ENCODE measurements at regions not wholly inside any gene's neighbourhood (a gene's known extent, or its start where the extent isn't known, plus 50 kb on each side); places are given as distances from the start of the nearest gene placed in this dataset.
"Not testable (repeated sequence)": the region's sequence is repeated elsewhere in the genome, so short reads cannot be mapped to it uniquely, and the experiment has no call there.

- POLR2A ChIA-PET = no interaction called here
- DNase-seq = no peak
- CTCF ChIA-PET = no interaction called here
- Mint-ChIP-seq H3K27me3 (no peaks in the 10 kb centered on the region), H3K4me3 (no peak overlapping the region), H3K27ac (no peak overlapping the region), H3K36me3 (ENCODE audit: low read depth) (no peaks in the 10 kb centered on the region), H3K4me1 (ENCODE audit: low read depth) (peaks cover 10% of the 10 kb centered on the region), H3K9me3 (no peaks in the 10 kb centered on the region)
- no peak for ATAC-seq
- TF ChIP-seq, protein P1, sequence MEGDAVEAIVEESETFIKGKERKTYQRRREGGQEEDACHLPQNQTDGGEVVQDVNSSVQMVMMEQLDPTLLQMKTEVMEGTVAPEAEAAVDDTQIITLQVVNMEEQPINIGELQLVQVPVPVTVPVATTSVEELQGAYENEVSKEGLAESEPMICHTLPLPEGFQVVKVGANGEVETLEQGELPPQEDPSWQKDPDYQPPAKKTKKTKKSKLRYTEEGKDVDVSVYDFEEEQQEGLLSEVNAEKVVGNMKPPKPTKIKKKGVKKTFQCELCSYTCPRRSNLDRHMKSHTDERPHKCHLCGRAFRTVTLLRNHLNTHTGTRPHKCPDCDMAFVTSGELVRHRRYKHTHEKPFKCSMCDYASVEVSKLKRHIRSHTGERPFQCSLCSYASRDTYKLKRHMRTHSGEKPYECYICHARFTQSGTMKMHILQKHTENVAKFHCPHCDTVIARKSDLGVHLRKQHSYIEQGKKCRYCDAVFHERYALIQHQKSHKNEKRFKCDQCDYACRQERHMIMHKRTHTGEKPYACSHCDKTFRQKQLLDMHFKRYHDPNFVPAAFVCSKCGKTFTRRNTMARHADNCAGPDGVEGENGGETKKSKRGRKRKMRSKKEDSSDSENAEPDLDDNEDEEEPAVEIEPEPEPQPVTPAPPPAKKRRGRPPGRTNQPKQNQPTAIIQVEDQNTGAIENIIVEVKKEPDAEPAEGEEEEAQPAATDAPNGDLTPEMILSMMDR (IDR thresholded peaks at IDR 0.05) = no peak
- intact Hi-C loops (cut with micrococcal nuclease) = no loop called here
Observed at GRCh38 chr22:23500508-23501260, 79.4 kb downstream of the IGLL1 start.

DNA sequence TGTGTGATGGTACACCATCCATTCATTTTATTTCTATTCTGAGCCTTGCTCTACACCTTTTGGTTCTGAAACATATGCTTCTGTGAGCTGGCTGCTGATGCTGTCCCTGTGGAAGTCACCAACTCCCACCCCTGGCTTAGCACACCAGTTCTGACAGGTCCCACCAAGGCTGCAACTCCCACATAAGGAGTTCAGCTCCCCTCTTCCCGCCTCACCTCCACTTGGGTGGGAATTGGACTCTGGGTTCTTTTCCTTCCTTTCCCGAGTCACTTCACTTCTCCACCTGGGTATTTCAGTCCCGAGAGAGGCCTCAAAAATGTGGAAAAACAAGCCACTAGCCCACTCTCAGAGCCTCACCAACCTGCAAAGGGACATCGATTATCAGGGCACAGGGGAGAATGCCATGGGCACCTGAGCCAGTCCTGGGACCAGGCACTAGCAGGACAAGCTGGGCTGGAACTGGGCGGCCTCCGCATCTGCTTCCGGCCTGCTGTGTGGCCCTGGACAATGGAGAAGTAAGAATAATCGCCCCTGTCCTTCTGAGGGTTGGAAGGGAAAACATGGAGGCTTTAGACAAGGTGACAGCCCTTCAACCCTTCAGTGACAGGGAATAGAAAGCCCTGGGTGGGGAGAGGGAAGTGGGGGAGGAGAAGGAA is 80.1 kb downstream of the IGLL1 start:
- intact Hi-C loops (cut with micrococcal nuclease) = no loop called here
- Mint-ChIP-seq H3K27ac (no peak overlapping the region), H3K27me3 (no peaks in the 10 kb centered on the region)

GRCh38 chr22:23498811-23499798 is 81.0 kb downstream of the IGLL1 start:
- ATAC-seq (no peak), DNase-seq (no peak)
- peaks cover 11% of the 10 kb centered on the region for H3K4me1 Mint-ChIP-seq (ENCODE audit: low read depth)
- H3K9me3 Mint-ChIP-seq = no peaks in the 10 kb centered on the region
- TF ChIP-seq, protein P1 (IDR thresholded peaks at IDR 0.05) = no peak
- H3K36me3 Mint-ChIP-seq (ENCODE audit: low read depth) = no peaks in the 10 kb centered on the region
- H3K4me3 Mint-ChIP-seq = no peak overlapping the region
- no peaks in the 10 kb centered on the region for H3K27me3 Mint-ChIP-seq
- intact Hi-C loops (cut with micrococcal nuclease) = no loop called here
- ChIA-PET POLR2A (no interaction called here), CTCF (no interaction called here)
- H3K27ac Mint-ChIP-seq = no peak overlapping the region

More for the DNA sequence above, 80.1 kb downstream of the IGLL1 start:
- ChIA-PET CTCF (no interaction called here), POLR2A (no interaction called here)
- H3K4me1 Mint-ChIP-seq (ENCODE audit: low read depth) = peaks cover 11% of the 10 kb centered on the region
- TF ChIP-seq, protein P1 (IDR thresholded peaks at IDR 0.05) = no peak
- DNase-seq (no peak), ATAC-seq (no peak)
- no peak overlapping the region for H3K4me3 Mint-ChIP-seq
- no peaks in the 10 kb centered on the region for H3K36me3 Mint-ChIP-seq (ENCODE audit: low read depth)
- no peaks in the 10 kb centered on the region for H3K9me3 Mint-ChIP-seq

GRCh38 chr22:23497889-23498288 is 82.2 kb downstream of the IGLL1 start:
- H3K36me3 Mint-ChIP-seq (ENCODE audit: low read depth); H3K27ac Mint-ChIP-seq; POLR2A ChIA-PET; DNase-seq; CTCF ChIA-PET; H3K27me3 Mint-ChIP-seq; H3K4me3 Mint-ChIP-seq; ATAC-seq; H3K9me3 Mint-ChIP-seq; intact Hi-C loops (cut with micrococcal nuclease): not testable (repeated sequence)
- H3K4me1 Mint-ChIP-seq (ENCODE audit: low read depth) = peaks cover 11% of the 10 kb centered on the region

GRCh38 chr22:23497016-23497885 is 82.8 kb downstream of the IGLL1 start:
- no peak for DNase-seq
- CTCF ChIA-PET = no interaction called here
- H3K4me1 Mint-ChIP-seq (ENCODE audit: low read depth) = peaks cover 11% of the 10 kb centered on the region
- POLR2A ChIA-PET = no interaction called here
- intact Hi-C loops (cut with micrococcal nuclease) = no loop called here
- ATAC-seq = no peak
- no peak overlapping the region for H3K27ac Mint-ChIP-seq
- H3K36me3 Mint-ChIP-seq (ENCODE audit: low read depth) = no peaks in the 10 kb centered on the region
- no peak overlapping the region for H3K4me3 Mint-ChIP-seq
- TF ChIP-seq, protein P1 (IDR thresholded peaks at IDR 0.05) = no peak
- H3K9me3 Mint-ChIP-seq = no peaks in the 10 kb centered on the region
- peaks cover 4% of the 10 kb centered on the region for H3K27me3 Mint-ChIP-seq
